Prostate gland (tissue), 2 donors: ENCODE measurements at regions not wholly inside any gene's neighbourhood (a gene's known extent, or its start where the extent isn't known, plus 50 kb on each side); places are given as distances from the start of the nearest gene placed in this dataset.
A peak's percentile ranks its signal among the peaks of the same experiment; 100 is the strongest.

Experiments
- DNase-seq: peaks from one replicate; pipeline ENCODE4 v3.0.0-alpha.2; 2019; ENCODE audit warnings: low spot score
- H3K27ac ChIP-seq, 2 donors: fragments of 200-600 bp; sonication (generic); 2 replicates each; pipeline ENCODE4 v1.5.1; 2017 to 2019
- H3K27me3 ChIP-seq: fragments of 200-600 bp; sonication (generic); replicated peaks from 2 replicates; pipeline ENCODE4 v1.5.1; 2019; ENCODE audit not compliant: insufficient read depth
- H3K36me3 ChIP-seq, 2 donors: fragments of 200-600 bp; sonication (generic); 1 replicate in 1 of 2; 2 replicates in 1 of 2; pipeline versions ENCODE4 v1.5.1 to v1.8.1; 2017 to 2019
- H3K4me1 ChIP-seq: fragments of 200-600 bp; sonication (generic); replicated peaks from 2 replicates; pipeline ENCODE4 v1.5.1; 2019
- H3K4me3 ChIP-seq, 2 donors: fragments of 200-600 bp; sonication (generic); 2 replicates each; pipeline ENCODE4 v1.5.1; 2017 to 2019
- H3K9me3 ChIP-seq: fragments of 200-600 bp; sonication (generic); 2 replicates; pipeline ENCODE4 v1.5.1; 2017
- CTCF ChIP-seq, 4 experiments: fragments of 200-600 bp in 2 of 4; fragments of 450-650 bp in 2 of 4; sonication (generic) in 2 of 4; IDR thresholded peaks; 1 replicate in 3 of 4; 2 replicates in 1 of 4; pipeline ENCODE4 v1.5.1; 2016 to 2019; ENCODE audit warnings: antibody characterized with exemption in 4 of 4, mild to moderate bottlenecking in 2 of 4, moderate library complexity in 2 of 4
- POLR2A ChIP-seq: fragments of 450-650 bp; IDR thresholded peaks from one replicate; pipeline ENCODE4 v1.6.1; 2016; ENCODE audit warnings: antibody characterized with exemption, mild to moderate bottlenecking
- POLR2AphosphoS5 ChIP-seq: sonication (generic); formaldehyde crosslinking; IDR thresholded peaks from one replicate; pipeline ENCODE4 v1.6.1; 2017; ENCODE audit warnings: antibody characterized with exemption
- WGBS: methylation state at CpG from one replicate; pipeline ENCODE4 v1.1.5; 2018; 5-methylcytosine and 5-hydroxymethylcytosine counted together
- intact Hi-C: fragments of 100-400 bp; cut with DNase I; formaldehyde crosslinking; loops from one replicate; pipeline ENCODE4 v1.14.2; 2022

DNA sequence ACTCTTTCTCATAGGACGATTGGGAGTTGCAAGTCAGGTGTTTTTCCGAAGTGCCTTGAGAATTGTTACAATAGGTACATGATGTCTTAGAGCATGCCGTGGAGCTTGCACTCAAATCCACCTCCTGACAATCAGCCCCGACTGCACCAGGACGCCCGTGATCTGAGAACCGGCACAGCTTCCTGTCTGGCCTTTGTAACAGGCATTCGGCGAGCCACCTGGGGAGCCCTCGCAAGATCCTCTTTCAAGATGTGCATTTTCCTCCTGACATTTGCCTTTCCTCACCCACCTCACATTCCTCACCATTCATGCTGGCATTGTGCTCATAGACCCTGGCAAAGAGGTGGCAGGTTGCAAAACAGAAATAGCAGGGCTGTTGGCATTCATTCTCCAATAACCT is 427.3 kb downstream of the GALR1 start:
- peak; percentile 35 for DNase-seq
- TF ChIP-seq CTCF (IDR thresholded peaks at IDR 0.05) = no peak
- no peak for TF ChIP-seq POLR2AphosphoS5
- no peak for TF ChIP-seq POLR2A
- Histone ChIP-seq H3K27me3 (no peaks in the 10 kb centered on the region), H3K4me3 (no peak overlapping the region), H3K4me1 (no peaks in the 10 kb centered on the region), H3K36me3 (no peaks in the 10 kb centered on the region), H3K9me3 (no peaks in the 10 kb centered on the region), H3K27ac (no peak overlapping the region)
- intact Hi-C loops = no loop called here
- 6% methylated on average over 10 of the region's 10 CpGs for WGBS

DNA sequence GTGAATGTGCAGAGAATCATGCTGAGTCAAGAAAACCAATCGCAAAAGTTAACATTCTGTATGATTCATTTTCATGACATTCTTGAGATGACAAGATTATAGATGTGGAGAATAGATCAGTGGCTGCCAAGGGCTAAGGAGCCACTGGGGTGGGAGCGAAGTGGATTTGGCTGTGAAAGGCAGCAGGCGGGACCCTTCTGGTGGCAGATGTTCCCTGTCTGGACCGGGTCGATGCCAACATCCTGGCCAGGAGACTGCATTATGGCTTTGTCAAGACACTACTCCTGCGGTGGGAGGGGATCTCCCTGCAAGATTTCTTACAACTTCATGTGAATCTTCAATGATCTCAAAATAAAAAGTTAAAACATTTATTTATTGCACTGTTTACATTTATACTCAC is 427.9 kb downstream of the GALR1 start:
- no peaks in the 10 kb centered on the region for H3K9me3 ChIP-seq
- H3K36me3 ChIP-seq = no peaks in the 10 kb centered on the region
- intact Hi-C loops = no loop called here
- H3K4me1 ChIP-seq = no peaks in the 10 kb centered on the region
- H3K27me3 ChIP-seq = no peaks in the 10 kb centered on the region
- WGBS = 6% methylated on average over 6 of the region's 6 CpGs
- DNase-seq = no peak
- TF ChIP-seq CTCF (IDR thresholded peaks at IDR 0.05) (no peak), POLR2AphosphoS5 (no peak), POLR2A (no peak)
- no peak overlapping the region for H3K4me3 ChIP-seq
- no peak overlapping the region for H3K27ac ChIP-seq

DNA sequence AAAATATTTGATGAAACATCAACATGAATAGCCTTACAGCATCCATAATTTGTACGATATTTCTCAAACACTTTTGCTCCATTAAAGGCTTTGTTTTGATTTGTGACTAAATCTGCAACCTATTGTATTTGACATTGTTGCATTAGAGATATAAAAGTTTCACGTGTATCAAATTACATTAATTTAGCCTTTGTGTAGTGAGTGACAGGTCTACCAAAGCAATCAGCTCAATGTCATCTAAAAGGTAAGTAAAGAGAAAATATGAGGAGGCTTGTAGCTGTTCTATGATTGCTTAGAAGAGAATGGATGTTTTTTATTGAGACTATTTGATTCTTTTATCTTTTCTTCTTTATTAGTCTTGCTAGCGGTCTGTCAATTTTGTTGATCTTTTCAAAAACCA is 430.2 kb downstream of the GALR1 start:
- no peaks in the 10 kb centered on the region for H3K9me3 ChIP-seq
- H3K36me3 ChIP-seq = no peaks in the 10 kb centered on the region
- no peak overlapping the region for H3K27ac ChIP-seq
- WGBS = 70% methylated on average over 3 of the region's 3 CpGs
- intact Hi-C loops = no loop called here
- no peak for TF ChIP-seq POLR2AphosphoS5
- TF ChIP-seq CTCF (IDR thresholded peaks at IDR 0.05) = no peak
- no peak for TF ChIP-seq POLR2A
- H3K4me3 ChIP-seq = no peak overlapping the region
- H3K27me3 ChIP-seq = no peaks in the 10 kb centered on the region
- no peak for DNase-seq
- no peaks in the 10 kb centered on the region for H3K4me1 ChIP-seq

GRCh38 chr18:77700051-77700450 is 450.4 kb downstream of the GALR1 start:
- TF ChIP-seq CTCF (IDR thresholded peaks at IDR 0.05) = no peak
- TF ChIP-seq POLR2AphosphoS5 = no peak
- TF ChIP-seq POLR2A = no peak
- WGBS = 80% methylated on average over 6 of the region's 6 CpGs
- no peaks in the 10 kb centered on the region for H3K9me3 ChIP-seq
- H3K36me3 ChIP-seq = no peaks in the 10 kb centered on the region
- H3K27ac ChIP-seq = no peak overlapping the region
- no peaks in the 10 kb centered on the region for H3K4me1 ChIP-seq
- intact Hi-C loops = no loop called here
- H3K4me3 ChIP-seq = no peak overlapping the region
- DNase-seq = no peak
- H3K27me3 ChIP-seq = no peaks in the 10 kb centered on the region

GRCh38 chr18:77701977-77702376 is 452.3 kb downstream of the GALR1 start:
- WGBS = 75% methylated on average over 1 of the region's 1 CpG
- TF ChIP-seq POLR2A = no peak
- no peak for TF ChIP-seq CTCF (IDR thresholded peaks at IDR 0.05)
- no peak for TF ChIP-seq POLR2AphosphoS5
- Histone ChIP-seq H3K4me1 (no peaks in the 10 kb centered on the region), H3K36me3 (no peaks in the 10 kb centered on the region), H3K27me3 (no peaks in the 10 kb centered on the region), H3K27ac (no peak overlapping the region), H3K9me3 (no peaks in the 10 kb centered on the region), H3K4me3 (no peak overlapping the region)
- no peak for DNase-seq
- intact Hi-C loops = no loop called here
